SKM-1 (cell line): ENCODE measurements at regions not wholly inside any gene's neighbourhood (a gene's known extent, or its start where the extent isn't known, plus 50 kb on each side); places are given as distances from the start of the nearest gene placed in this dataset.

Experiments used
- DNase-seq: peaks from one replicate; lab custom pipeline; 2025; ENCODE audit not compliant: unreplicated experiment; lab: John Stamatoyannopoulos, UW

- no peak for DNase-seq
These were observed 95.3 kb upstream of the PARP11 start for GRCh38 chr12:3968523-3968922.

GRCh38 chr12:3967556-3968160, 94.5 kb upstream of the PARP11 start:
- DNase-seq: no peak

GRCh38 chr12:3966376-3966775, 93.2 kb upstream of the PARP11 start:
- DNase-seq: no peak

GRCh38 chr12:3965046-3965445, 91.8 kb upstream of the PARP11 start:
- no peak for DNase-seq

GRCh38 chr12:3964439-3964838, 91.2 kb upstream of the PARP11 start:
- no peak for DNase-seq

- DNase-seq: peak; percentile 11
These were observed 89.7 kb upstream of the PARP11 start for GRCh38 chr12:3962631-3963483.

GRCh38 chr12:3961591-3961990, 88.4 kb upstream of the PARP11 start:
- no peak for DNase-seq

- DNase-seq: no peak
These were observed 86.8 kb upstream of the PARP11 start for GRCh38 chr12:3959799-3960560.

GRCh38 chr12:3958534-3958933, 85.3 kb upstream of the PARP11 start:
- DNase-seq: no peak

GRCh38 chr12:3951380-3952135, 78.4 kb upstream of the PARP11 start:
- no peak for DNase-seq

GRCh38 chr12:3950714-3951320, 77.6 kb upstream of the PARP11 start:
- DNase-seq: no peak

GRCh38 chr12:3947781-3948180, 74.6 kb upstream of the PARP11 start:
- DNase-seq: no peak

- DNase-seq: no peak
These were observed 72.5 kb upstream of the PARP11 start for GRCh38 chr12:3945671-3946070.

GRCh38 chr12:3944620-3945019, 71.4 kb upstream of the PARP11 start:
- no peak for DNase-seq

- no peak for DNase-seq
These were observed 64.9 kb upstream of the PARP11 start for GRCh38 chr12:3938042-3938544.

GRCh38 chr12:3935078-3935477, 61.9 kb upstream of the PARP11 start:
- no peak for DNase-seq

- DNase-seq: no peak
These were observed 60.6 kb upstream of the PARP11 start for GRCh38 chr12:3933819-3934192.

GRCh38 chr12:3933074-3933818, 60.0 kb upstream of the PARP11 start:
- DNase-seq: no peak

- DNase-seq: no peak
These were observed 58.6 kb upstream of the PARP11 start for GRCh38 chr12:3931776-3932175.

GRCh38 chr12:3931206-3931605, 58.0 kb upstream of the PARP11 start:
- DNase-seq: no peak
